Tibial nerve (tissue), 4 donors: ENCODE measurements at regions not wholly inside any gene's neighbourhood (a gene's known extent, or its start where the extent isn't known, plus 50 kb on each side); places are given as distances from the start of the nearest gene placed in this dataset.

Experiments
- EP300 ChIP-seq, 2 donors: sonication (generic); formaldehyde crosslinking; IDR thresholded peaks; one replicate each; pipeline ENCODE4 v1.6.1; 2017; ENCODE audit warnings: antibody characterized with exemption in 2 of 2, mild to moderate bottlenecking in 1 of 2
- TF ChIP-seq, protein P1 (sequence below), 5 experiments: fragments of 200-600 bp in 3 of 5; fragments of 450-650 bp in 2 of 5; sonication (generic) in 3 of 5; IDR thresholded peaks; one replicate each; pipeline ENCODE4 v1.5.1; 2016 to 2019; ENCODE audit warnings: antibody characterized with exemption in 5 of 5, mild to moderate bottlenecking in 3 of 5, moderate library complexity in 2 of 5

DNA sequence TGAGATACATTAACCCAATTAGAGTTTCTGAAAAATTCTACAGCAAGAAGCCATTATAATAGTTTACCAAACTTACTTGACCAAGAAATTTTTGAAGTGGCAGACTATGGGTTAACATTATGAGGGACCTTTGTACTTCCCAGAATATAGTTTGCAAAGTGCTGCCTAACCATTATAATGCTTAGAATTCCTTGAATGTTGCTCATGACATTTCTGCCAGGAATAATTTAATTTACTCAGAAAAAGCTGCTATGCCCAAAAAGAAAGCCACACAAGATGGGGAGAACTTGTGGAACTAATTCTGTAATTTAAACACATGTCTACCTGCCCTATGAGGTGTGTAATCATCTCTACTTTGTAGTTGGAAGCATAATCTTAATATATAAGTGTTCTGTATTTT, 58.1 kb upstream of the MYCBP2 start:
- TF ChIP-seq, protein P1, sequence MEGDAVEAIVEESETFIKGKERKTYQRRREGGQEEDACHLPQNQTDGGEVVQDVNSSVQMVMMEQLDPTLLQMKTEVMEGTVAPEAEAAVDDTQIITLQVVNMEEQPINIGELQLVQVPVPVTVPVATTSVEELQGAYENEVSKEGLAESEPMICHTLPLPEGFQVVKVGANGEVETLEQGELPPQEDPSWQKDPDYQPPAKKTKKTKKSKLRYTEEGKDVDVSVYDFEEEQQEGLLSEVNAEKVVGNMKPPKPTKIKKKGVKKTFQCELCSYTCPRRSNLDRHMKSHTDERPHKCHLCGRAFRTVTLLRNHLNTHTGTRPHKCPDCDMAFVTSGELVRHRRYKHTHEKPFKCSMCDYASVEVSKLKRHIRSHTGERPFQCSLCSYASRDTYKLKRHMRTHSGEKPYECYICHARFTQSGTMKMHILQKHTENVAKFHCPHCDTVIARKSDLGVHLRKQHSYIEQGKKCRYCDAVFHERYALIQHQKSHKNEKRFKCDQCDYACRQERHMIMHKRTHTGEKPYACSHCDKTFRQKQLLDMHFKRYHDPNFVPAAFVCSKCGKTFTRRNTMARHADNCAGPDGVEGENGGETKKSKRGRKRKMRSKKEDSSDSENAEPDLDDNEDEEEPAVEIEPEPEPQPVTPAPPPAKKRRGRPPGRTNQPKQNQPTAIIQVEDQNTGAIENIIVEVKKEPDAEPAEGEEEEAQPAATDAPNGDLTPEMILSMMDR (IDR thresholded peaks at IDR 0.05): no peak
- TF ChIP-seq EP300 (IDR thresholded peaks at IDR 0.05): no peak
